Endothelial cell (in vitro differentiated cells): ENCODE measurements at regions not wholly inside any gene's neighbourhood (a gene's known extent, or its start where the extent isn't known, plus 50 kb on each side); places are given as distances from the start of the nearest gene placed in this dataset.

Experiments
- DNase-seq: peaks from one replicate; pipeline ENCODE4 v3.0.0; 2021; ENCODE audit warnings: low spot score
- H3K27ac Mint-ChIP-seq: one replicate; pipeline ENCODE4 v1.8.0; 2021; ENCODE audit warnings: mixed read lengths, inconsistent platforms; ENCODE audit not compliant: unreplicated experiment
- H3K27me3 Mint-ChIP-seq: one replicate; pipeline ENCODE4 v1.8.0; 2021; ENCODE audit warnings: mild to moderate bottlenecking, moderate library complexity, mixed read lengths, inconsistent platforms; ENCODE audit not compliant: unreplicated experiment
- H3K36me3 Mint-ChIP-seq: one replicate; pipeline ENCODE4 v1.8.0; 2021; ENCODE audit warnings: mild to moderate bottlenecking, low read depth, mixed read lengths, inconsistent platforms; ENCODE audit not compliant: unreplicated experiment
- H3K4me1 Mint-ChIP-seq: one replicate; pipeline ENCODE4 v1.8.0; 2021; ENCODE audit warnings: mild to moderate bottlenecking, mixed read lengths, inconsistent platforms; ENCODE audit not compliant: unreplicated experiment
- H3K4me3 Mint-ChIP-seq: one replicate; pipeline ENCODE4 v1.8.0; 2021; ENCODE audit warnings: mild to moderate bottlenecking, mixed read lengths, inconsistent platforms; ENCODE audit not compliant: unreplicated experiment
- H3K9me3 Mint-ChIP-seq: one replicate; pipeline ENCODE4 v1.8.0; 2021; ENCODE audit warnings: mixed read lengths, inconsistent platforms; ENCODE audit not compliant: unreplicated experiment
- CTCF ChIP-seq: fragments of 200-600 bp; sonication (generic); IDR thresholded peaks from one replicate; pipeline ENCODE4 v1.5.0; 2021; ENCODE audit warnings: antibody characterized with exemption; ENCODE audit not compliant: unreplicated experiment

GRCh38 chr6:37116326-37116725 is 53.6 kb upstream of the PIM1 start:
- H3K36me3 Mint-ChIP-seq: peaks cover 3% of the 10 kb centered on the region
- peaks cover 6% of the 10 kb centered on the region for H3K4me1 Mint-ChIP-seq
- DNase-seq: no peak
- no peak overlapping the region for H3K4me3 Mint-ChIP-seq
- H3K9me3 Mint-ChIP-seq: no peaks in the 10 kb centered on the region
- no peak for TF ChIP-seq CTCF
- H3K27ac Mint-ChIP-seq: no peak overlapping the region
- H3K27me3 Mint-ChIP-seq: peaks cover 4% of the 10 kb centered on the region

DNA sequence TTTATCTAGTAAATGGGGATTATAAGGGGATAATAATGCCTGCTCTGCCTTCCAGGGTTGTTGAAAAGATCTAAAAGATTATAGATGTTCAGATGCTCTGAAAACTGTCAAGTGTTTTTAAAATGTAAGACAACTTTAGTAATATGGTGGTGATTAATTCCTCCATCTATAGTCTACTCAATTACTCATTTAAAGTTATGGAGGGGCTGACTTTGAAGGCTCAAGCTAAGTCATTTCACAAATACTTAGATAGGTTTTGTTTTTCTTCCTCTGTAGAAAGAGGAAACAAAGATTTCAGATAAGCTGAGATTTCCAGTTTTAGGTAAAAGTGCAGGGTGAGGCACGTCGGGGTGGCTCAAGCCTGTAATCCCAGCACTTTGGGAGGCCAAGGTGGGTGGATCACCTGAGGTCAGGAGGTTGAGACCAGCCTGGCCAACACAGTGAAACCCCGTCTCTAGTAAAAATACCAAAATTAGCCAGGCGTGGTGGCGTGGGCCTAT is 50.5 kb upstream of the PIM1 start:
- Mint-ChIP-seq H3K9me3 (no peaks in the 10 kb centered on the region), H3K27ac (peak overlapping the region; percentile 59), H3K4me1 (peaks cover 7% of the 10 kb centered on the region), H3K4me3 (no peak overlapping the region), H3K27me3 (peaks cover 9% of the 10 kb centered on the region), H3K36me3 (peaks cover 3% of the 10 kb centered on the region)
- no peak for TF ChIP-seq CTCF
- DNase-seq: no peak
